GM18873 (cell line): ENCODE measurements at regions not wholly inside any gene's neighbourhood (a gene's known extent, or its start where the extent isn't known, plus 50 kb on each side); places are given as distances from the start of the nearest gene placed in this dataset.
"Not testable (repeated sequence)": the region's sequence is repeated elsewhere in the genome, so short reads cannot be mapped to it uniquely, and the experiment has no call there.

Source experiments
- ATAC-seq: cut with Tn5 transposase; IDR thresholded peaks from one replicate; pipeline ENCODE4 v1.9.1; 2021; ENCODE audit warnings: mild to moderate bottlenecking, moderate library complexity, moderate number of reproducible peaks; ENCODE audit not compliant: unreplicated experiment, low FRiP score

GRCh38 chr9:31248156-31248555 lies 1136.3 kb upstream of the ACO1 start:
- ATAC-seq: no peak

- no peak for ATAC-seq
Measured at GRCh38 chr9:31251386-31251785, 1133.1 kb upstream of the ACO1 start.

DNA sequence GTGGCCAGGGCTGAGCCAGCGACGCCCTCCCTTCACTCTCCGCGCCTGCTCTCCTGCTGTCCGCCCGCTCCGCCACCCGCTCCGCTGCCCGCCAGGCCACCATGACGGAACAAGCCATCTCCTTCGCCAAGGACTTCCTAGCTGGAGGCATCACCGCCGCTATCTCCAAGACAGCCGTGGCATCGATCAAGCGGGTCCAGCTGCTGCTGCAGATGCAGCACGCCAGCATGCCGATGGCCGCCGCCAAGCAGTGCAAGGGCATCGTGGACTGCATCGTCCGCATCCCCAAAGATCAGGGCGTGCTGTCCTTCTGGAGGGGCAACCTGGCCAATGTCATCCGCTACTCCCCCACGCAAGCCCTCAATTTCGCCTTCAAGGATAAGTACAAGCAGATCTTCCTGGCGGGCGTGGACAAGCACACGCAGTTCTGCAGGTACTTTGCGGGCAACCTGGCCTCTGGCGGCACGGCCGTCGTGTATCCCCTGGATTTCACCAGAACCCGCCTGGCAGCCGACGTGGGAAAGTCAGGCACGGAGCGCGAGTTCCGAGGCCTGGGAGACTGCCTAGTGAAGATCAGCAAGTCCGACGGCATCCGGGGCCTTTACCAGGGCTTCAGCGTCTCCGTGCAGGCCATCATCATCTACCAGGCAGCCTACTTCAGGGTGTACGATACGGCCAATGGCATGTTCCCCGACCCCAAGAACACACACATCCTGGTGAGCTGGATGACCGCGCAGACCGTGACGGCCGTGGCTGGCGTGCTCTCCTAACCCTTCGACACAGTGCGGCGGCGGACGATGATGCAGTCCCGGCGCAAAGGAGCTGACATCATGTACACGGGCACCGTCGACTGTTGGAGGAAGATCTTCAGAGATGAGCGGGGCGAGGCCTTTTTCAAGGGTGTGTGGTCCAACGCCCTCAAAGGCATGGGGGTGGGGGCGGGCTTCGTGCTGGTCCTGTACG lies 1130.4 kb upstream of the ACO1 start:
- no peak for ATAC-seq

DNA sequence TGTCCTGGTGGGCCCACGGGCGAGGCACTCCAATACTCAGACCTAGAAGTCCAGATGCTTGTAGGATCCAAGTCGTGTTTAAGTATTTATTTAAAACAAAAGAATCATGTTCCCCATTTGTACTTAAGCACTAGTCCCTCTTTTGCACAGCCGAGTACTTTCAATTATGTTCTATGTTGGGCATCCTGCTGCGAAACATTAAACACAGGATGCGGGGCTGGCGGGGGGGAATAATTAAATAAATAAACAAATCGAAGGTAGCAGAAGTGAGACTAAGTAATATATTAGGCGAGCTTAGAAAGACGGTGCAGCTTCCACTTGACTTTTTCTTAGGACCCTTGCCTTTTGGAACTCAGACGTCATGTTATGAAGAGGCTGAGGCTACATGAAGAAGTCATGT lies 1129.2 kb upstream of the ACO1 start:
- ATAC-seq: no peak

DNA sequence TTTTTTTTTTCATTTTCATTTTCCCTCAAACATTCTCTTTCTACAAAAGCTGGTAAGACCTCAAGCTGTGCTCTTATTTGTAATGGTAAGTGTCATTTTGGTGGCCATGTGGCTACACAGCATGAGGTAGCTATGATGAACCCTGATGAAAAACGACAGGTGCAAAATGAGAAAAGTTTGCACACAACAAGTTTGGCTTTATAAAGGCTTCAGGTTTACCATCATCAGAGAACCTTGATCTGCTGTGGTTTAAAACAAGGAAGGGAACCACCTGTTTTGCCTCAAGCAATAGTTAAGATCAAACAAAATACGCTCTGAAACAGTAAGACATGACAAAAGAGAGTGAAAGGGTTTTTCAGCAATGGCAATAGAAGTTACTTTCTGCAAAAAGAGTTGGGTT lies 1124.6 kb upstream of the ACO1 start:
- no peak for ATAC-seq

DNA sequence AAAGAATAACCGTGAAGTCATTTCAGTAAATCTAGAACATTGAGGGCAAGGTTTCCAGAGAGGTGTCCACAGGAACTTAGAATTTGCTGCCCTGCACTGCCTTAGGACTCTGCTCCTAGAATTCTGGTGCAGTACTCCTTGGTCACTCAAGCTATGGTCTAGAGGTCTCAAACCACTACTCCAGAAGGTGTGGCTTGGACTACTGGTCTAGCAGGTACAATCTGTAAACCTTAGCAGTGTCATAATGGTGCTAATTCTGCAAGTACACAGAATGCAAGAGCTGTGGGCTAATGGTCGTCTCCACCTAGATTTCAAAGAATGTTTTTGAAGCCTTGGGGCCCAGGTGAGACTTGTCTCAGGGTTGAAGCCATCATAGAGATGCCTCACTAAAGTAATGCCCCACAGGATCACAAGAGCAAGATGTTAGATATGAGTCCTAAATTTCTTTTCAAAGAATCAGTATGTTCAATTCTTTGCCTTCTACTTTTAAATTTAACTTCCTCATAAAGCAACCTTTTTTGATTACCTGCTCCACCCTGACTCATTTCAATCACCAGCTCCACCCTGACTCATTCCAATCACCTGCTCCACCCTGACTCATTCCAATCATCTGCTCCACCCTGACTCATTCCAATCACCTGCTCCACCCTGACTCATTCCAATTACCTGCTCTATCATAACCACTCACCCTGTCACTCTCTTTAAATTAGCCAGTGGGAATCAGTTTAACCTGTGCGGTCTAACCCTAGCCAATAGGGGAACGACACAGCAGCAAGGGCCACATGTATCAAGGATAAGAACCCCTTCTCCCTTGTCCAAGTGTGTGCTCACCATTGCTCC lies 1111.8 kb upstream of the ACO1 start:
- no peak for ATAC-seq

DNA sequence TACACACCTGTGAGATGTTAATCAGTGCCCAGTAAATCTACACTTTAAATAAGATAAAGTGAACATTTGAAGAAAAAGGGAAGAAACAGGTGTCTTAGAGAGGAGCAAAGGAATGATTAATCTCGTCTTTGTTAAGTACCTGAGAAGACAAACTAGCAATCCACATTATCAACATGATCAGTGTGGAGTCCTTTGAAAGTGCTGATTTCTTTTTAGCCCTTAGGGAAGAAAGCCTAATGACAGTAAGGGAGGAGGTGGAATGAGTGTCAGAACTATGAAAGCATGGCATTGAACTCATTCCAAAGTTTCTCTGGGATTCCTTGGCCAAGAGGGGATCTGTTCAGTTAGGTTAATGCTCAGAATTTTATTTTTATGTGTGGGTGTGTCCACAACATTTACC lies 1109.0 kb upstream of the ACO1 start:
- ATAC-seq: no peak

- ATAC-seq: no peak
Measured at GRCh38 chr9:31290731-31291130, 1093.7 kb upstream of the ACO1 start.

DNA sequence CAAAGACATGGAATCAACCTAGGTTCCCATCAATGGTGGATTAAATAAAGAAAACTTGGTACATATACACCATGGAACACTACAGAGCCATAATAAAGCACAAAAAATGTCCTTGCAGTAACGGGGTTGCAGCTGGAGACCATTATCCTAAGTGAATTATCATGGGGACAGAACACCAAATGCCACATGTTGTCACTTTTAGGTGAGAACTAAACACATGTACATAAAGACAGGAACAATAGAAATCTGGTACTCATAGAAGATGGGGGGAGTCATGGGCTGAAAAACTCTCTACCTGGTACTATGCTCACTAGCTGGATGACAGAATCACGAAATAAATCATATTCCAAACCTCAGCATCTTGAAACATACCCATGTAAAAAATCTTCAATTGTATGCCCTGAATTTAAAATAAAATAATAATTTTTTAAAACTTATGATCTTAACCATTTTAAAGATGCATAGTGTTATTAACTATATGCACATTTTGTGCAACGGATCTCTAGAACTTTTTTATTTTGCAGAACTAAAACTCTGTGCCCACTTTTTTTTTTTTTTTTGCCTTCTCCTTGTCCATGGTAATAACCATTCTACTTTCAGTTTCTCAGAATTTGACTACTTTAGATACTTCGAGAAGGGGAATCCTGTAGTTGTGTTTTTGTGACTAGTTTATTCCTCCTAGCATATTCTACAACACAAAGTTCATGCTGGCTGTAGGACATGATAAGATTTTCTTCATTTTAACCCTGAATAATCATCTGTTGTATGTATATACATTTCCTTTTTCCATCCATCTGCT lies 1081.6 kb upstream of the ACO1 start:
- ATAC-seq: peak; percentile 80

- ATAC-seq: no peak
Measured at GRCh38 chr9:31304576-31304975, 1079.9 kb upstream of the ACO1 start.

- no peak for ATAC-seq
Measured at GRCh38 chr9:31314241-31314640, 1070.2 kb upstream of the ACO1 start.

DNA sequence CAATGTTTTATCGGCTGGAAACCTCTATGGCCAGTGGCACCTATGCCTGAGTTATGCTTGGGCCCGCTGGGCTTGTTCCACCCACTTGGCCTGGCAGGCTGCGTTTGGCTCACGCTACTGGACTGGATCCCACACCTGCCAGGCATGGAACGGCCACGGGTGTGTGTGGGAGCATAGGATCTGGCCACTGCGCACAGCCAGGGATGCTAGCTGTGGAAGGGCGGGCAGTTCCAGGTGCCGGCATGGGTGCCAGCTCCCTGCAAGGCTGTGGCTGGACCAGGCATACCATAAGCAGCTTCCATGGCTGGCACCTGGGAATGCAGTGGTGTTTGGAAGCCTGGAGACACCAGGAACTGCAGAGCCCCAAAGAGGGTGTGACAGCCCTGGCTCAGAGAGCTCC lies 1063.9 kb upstream of the ACO1 start:
- no peak for ATAC-seq

GRCh38 chr9:31321256-31321655 lies 1063.2 kb upstream of the ACO1 start:
- no peak for ATAC-seq

- no peak for ATAC-seq
Measured at GRCh38 chr9:31321686-31322085, 1062.8 kb upstream of the ACO1 start.

DNA sequence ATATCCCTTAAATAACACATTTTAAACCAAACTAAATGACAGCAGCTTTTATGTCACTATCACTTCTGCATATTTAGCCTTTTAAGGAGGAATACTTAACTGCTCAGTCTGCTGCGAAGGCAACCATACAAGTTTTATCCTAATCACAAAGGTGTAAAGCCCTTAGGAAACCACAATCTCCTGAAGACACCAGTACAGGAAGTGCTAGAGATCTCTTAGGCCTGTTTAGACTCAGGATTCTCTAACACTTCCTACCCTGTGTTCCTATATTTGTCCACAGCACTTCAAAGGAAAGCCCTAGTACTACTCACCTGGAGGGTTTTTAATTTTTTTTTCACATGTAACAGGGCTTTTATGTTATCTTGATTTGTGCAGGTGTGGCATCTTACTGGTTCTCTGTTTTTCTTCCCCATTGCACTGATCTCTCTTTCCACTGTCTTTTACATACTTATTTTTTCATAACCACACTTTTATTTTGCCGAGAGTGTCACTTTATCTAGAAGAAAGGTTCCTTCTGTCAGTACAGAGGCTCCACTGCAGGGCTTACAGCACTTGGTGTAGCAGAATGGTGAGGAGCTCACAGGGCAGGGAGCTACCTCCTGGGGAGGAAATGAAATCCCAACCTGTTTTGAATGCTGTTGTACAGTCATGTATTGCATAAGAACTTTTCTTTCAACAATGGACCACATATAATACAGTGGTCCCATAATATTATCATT lies 1060.6 kb upstream of the ACO1 start:
- no peak for ATAC-seq

GRCh38 chr9:31325778-31326177 lies 1058.7 kb upstream of the ACO1 start:
- ATAC-seq: no peak

- not testable (repeated sequence) for ATAC-seq
Measured at GRCh38 chr9:31326883-31327282, 1057.6 kb upstream of the ACO1 start.

GRCh38 chr9:31334837-31335528 lies 1049.5 kb upstream of the ACO1 start:
- ATAC-seq: no peak

GRCh38 chr9:31335529-31336234 lies 1048.8 kb upstream of the ACO1 start:
- no peak for ATAC-seq
